ENCODE measurements at regions not wholly inside any gene's neighbourhood (a gene's known extent, or its start where the extent isn't known, plus 50 kb on each side); places are given as distances from the start of the nearest gene placed in this dataset.

- no peak for TF ChIP-seq CTCF (conservative IDR thresholded peaks at IDR 0.05 in 1 of 2, IDR thresholded peaks at IDR 0.05 in 1 of 2; ENCODE audit: low read depth in 1 of 2, low read length in 2 of 2)
- TF ChIP-seq EZH2 (IDR thresholded peaks at IDR 0.05; ENCODE audit: low read length, missing control alignments), result no peak
These were observed 112.2 kb upstream of the FAN1 start for GRCh38 chr15:30791239-30792175.

Data from fibroblast of lung (primary cell).